Osteoblast (primary cell): ENCODE measurements at regions not wholly inside any gene's neighbourhood (a gene's known extent, or its start where the extent isn't known, plus 50 kb on each side); places are given as distances from the start of the nearest gene placed in this dataset.
"Not testable (repeated sequence)": the region's sequence is repeated elsewhere in the genome, so short reads cannot be mapped to it uniquely, and the experiment has no call there.

Experiments used
- DNase-seq: peaks from one replicate; pipeline ENCODE4 v3.0.0; 2011; ENCODE audit warnings: low spot score, mixed read lengths; ENCODE audit not compliant: insufficient read length; ENCODE audit errors: missing footprints
- H2AFZ ChIP-seq: 2 replicates; pipeline ENCODE4 v1.6.0; 2011; ENCODE audit warnings: mild to moderate bottlenecking, low read length
- H3K27ac ChIP-seq: 2 replicates; pipeline ENCODE4 v1.5.1; 2011; ENCODE audit warnings: mild to moderate bottlenecking, low read depth, low read length, moderate library complexity
- H3K27me3 ChIP-seq: 2 replicates; pipeline ENCODE4 v1.6.0; 2012; ENCODE audit warnings: mild to moderate bottlenecking, control low read depth, inconsistent platforms, low read length, moderate library complexity; ENCODE audit not compliant: insufficient read depth
- H3K36me3 ChIP-seq: 2 replicates; pipeline ENCODE4 v1.5.1; 2011; ENCODE audit warnings: mild to moderate bottlenecking, low read length, control low read depth, moderate library complexity; ENCODE audit not compliant: insufficient read depth
- H3K4me1 ChIP-seq: 2 replicates; pipeline ENCODE4 v1.5.1; 2011; ENCODE audit warnings: mild to moderate bottlenecking, low read length, control low read depth, moderate library complexity; ENCODE audit not compliant: insufficient read depth
- H3K4me2 ChIP-seq: 2 replicates; pipeline ENCODE4 v1.6.0; 2011; ENCODE audit warnings: mild to moderate bottlenecking, low read length; ENCODE audit not compliant: insufficient read depth
- H3K4me3 ChIP-seq: fragments of 200-600 bp; sonication (generic); 3 replicates; pipeline ENCODE4 v1.5.1; 2012; ENCODE audit warnings: mild to moderate bottlenecking, low read length, inconsistent platforms; ENCODE audit not compliant: insufficient read depth
- H3K79me2 ChIP-seq: 2 replicates; pipeline ENCODE4 v1.6.0; 2012; ENCODE audit warnings: mild to moderate bottlenecking, low read length, control low read depth, inconsistent platforms; ENCODE audit not compliant: insufficient read depth
- H3K9me3 ChIP-seq: 2 replicates; pipeline ENCODE4 v1.5.1; 2011; ENCODE audit warnings: low read depth, low read length, control low read depth
- H4K20me1 ChIP-seq: 2 replicates; pipeline ENCODE4 v1.6.0; 2012; ENCODE audit warnings: mild to moderate bottlenecking, low read length, control low read depth; ENCODE audit not compliant: insufficient read depth
- CTCF ChIP-seq: IDR thresholded peaks from 2 replicates; pipeline ENCODE4 v1.5.1; 2011; ENCODE audit warnings: mild to moderate bottlenecking, low read depth, low read length, moderate library complexity; ENCODE audit errors: extremely low read depth

- TF ChIP-seq CTCF, result no peak
- peaks cover 11% of the 10 kb centered on the region for H3K9me3 ChIP-seq
- H3K4me3 ChIP-seq, result no peak overlapping the region
- DNase-seq, result no peak
- H2AFZ ChIP-seq, result no peak overlapping the region
- H3K4me2 ChIP-seq, result no peak overlapping the region
- H3K27ac ChIP-seq, result no peak overlapping the region
- no peaks in the 10 kb centered on the region for H3K4me1 ChIP-seq
- H3K36me3 ChIP-seq, result no peaks in the 10 kb centered on the region
- no peaks in the 10 kb centered on the region for H3K27me3 ChIP-seq
- H3K79me2 ChIP-seq, result no peaks in the 10 kb centered on the region
- H4K20me1 ChIP-seq, result no peaks in the 10 kb centered on the region
These were observed 707.8 kb upstream of the SALL3 start for GRCh38 chr18:78271790-78272189.

GRCh38 chr18:78273876-78274275, 705.7 kb upstream of the SALL3 start:
- H3K9me3 ChIP-seq, result peaks cover 5% of the 10 kb centered on the region
- no peaks in the 10 kb centered on the region for H3K79me2 ChIP-seq
- no peaks in the 10 kb centered on the region for H3K4me1 ChIP-seq
- no peak overlapping the region for H3K4me3 ChIP-seq
- no peak for DNase-seq
- no peak overlapping the region for H3K27ac ChIP-seq
- no peaks in the 10 kb centered on the region for H3K27me3 ChIP-seq
- H4K20me1 ChIP-seq, result no peaks in the 10 kb centered on the region
- no peak overlapping the region for H3K4me2 ChIP-seq
- H2AFZ ChIP-seq, result no peak overlapping the region
- no peak for TF ChIP-seq CTCF
- H3K36me3 ChIP-seq, result no peaks in the 10 kb centered on the region

DNA sequence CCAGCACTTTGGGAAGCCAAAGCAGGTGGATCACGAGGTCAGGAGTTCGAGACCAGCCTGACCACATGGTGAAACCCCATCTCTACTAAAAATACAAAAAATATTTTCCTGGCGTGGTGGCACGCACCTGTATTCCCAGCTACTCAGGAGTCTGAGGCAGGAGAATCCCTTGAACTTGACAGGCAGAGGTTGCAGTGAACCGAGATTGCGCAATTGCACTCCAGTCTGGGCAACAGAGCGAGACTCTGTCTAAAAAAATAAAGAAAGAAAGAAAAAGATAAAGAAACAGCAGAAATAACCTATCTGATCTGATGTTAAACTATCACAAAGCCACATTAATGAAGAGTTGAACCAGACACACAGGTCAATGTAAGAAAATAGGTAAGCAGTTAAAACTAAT, 696.2 kb upstream of the SALL3 start:
- not testable (repeated sequence) for H3K27me3 ChIP-seq, H3K9me3 ChIP-seq, DNase-seq, H3K27ac ChIP-seq, H3K4me1 ChIP-seq, H3K4me2 ChIP-seq, H3K79me2 ChIP-seq, H4K20me1 ChIP-seq, H3K36me3 ChIP-seq, H3K4me3 ChIP-seq, H2AFZ ChIP-seq

DNA sequence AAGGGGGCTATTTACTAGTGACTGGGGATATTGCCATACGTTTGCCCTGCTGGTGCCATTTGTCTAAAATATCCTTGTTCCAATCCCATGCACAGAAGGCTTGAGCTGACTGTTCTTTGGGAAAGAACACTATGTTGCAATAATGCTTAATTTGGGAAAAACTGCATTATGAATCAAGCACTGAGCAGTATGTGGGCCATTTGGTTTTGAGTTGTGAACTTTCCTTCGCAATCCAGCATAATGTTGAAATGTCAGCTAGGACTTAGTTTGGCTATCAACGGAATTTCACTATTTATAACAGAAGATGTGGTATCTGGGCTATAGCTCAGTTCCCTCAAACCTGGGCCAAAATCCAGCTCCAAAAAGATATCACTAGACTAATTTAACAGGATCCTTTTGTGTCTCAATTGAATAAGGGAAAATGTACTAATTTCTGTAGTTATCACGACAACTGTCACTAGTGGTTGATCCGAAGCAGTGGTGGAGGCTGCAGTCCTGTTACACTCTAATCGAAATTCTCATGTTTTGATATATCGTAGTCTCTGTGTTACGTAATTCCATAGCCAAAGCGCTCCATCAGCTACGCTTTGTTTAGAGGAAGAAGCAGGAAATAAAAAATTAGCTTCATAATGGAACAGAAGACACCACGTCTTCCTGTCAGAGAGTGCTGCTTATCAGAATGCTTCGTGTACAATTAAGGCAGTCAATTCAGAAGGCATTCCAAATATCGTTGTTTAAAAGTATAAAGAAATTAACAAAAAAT, 686.8 kb upstream of the SALL3 start:
- Histone ChIP-seq H3K27ac (no peak overlapping the region), H3K9me3 (peaks cover 2% of the 10 kb centered on the region), H3K27me3 (no peaks in the 10 kb centered on the region), H3K4me2 (no peak overlapping the region), H3K4me1 (no peaks in the 10 kb centered on the region), H3K79me2 (no peaks in the 10 kb centered on the region), H2AFZ (no peak overlapping the region), H3K4me3 (no peak overlapping the region), H3K36me3 (no peaks in the 10 kb centered on the region), H4K20me1 (no peaks in the 10 kb centered on the region)
- DNase-seq, result no peak
- no peak for TF ChIP-seq CTCF
